GM21723 (cell line): ENCODE measurements at regions not wholly inside any gene's neighbourhood (a gene's known extent, or its start where the extent isn't known, plus 50 kb on each side); places are given as distances from the start of the nearest gene placed in this dataset.

Experiments used
- ATAC-seq: cut with Tn5 transposase; IDR thresholded peaks from one replicate; pipeline ENCODE4 v1.9.1; 2021; ENCODE audit warnings: mild to moderate bottlenecking, moderate library complexity; ENCODE audit not compliant: unreplicated experiment

DNA sequence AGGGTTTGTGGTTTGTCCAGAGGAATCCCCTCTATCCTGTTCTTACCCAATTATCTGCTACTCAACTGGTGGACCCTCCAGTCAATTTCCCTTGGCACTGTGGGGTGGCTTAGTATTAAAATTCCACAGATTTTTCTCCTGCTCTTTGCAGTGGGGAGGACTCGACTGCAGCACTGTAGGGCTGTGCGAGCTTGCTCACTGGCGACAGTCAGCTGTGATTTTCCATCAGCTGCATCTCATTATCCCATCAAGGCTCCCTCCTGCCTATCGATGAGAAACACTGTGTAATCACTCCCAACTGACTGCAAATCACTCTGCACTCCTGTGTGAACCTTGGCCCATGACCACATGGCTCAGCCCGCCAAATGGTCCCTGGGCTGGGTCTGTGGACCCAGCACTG, 90.5 kb upstream of the MAF start:
- no peak for ATAC-seq

- no peak for ATAC-seq
These were observed 89.6 kb upstream of the MAF start for GRCh38 chr16:79690159-79690558.

DNA sequence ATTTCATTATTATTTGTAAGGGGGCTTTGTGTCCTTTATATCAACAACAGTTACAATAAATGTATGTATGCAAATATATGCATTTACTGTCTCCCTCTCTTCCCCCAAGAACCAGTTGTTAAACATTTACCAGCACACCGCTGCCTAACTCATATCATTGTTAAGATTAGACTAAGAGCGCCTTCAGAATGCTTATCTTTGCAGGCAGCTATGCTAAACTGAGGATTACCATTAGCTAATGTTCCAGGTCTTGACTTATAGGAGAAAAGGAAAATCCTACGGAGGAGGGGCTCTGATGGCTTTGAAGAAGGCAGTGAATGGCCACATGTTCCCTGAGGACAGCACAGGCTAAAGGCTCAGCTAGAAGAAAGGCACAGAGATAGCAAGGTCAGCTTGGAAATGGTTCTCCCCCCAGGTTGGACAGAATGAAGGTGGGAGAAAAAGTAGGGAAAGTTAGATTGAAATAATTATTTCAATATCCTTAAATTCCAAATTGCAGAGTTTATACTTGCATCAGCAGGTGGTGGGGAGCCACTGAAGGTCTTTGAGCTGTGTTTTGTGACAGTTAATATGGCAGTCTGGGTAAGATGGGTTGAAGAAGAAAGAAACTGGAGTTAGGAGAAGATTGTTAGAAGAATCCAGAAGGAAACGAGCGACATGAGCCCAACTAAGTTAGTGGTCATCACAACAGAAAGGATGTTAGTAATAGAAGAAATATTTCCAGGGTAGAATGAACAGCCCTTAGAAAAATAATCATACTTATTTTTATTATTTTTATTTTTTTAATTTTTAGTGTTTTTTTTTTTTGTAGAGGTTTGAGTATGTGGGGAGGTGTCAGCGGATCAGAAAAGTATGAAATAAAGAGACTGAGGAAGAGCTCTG, 87.0 kb upstream of the MAF start:
- no peak for ATAC-seq

DNA sequence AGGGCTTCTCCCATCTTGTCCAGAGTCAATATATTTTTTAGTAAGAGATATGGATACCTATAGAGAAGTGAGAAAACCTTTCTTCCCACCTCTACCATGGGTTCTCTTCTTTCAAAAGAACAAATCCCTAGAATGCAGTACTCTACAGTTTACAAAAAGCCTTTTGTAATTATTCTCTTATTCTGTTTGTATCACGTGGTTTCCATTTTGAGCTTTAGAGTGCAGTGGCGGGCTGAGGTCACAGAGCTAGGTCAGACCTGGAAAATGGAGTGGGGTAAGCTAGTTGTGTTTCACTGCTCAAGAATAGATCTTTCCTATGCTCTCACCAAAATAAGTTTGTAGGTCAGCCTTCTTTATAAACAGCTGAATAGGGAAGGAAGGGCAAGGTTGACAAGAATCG, 85.3 kb upstream of the MAF start:
- ATAC-seq = no peak

DNA sequence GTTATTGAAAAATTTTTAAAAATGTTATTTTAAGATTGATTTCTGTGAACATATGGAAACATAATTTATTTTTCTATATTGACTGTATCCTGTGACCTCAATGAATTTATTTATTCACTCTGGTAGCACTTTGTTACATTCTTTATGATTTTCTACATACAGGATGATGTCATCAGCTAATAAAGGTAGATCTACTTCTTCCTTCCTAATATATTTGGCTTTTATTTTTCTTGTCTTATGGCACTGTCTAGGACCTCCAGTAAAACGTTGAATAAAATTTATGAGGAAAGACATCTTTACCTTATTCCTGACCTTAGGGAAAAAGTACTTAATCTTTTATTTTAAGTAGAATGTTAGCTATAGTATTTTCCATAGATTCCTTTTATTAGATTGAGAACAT, 78.8 kb upstream of the MAF start:
- no peak for ATAC-seq

- no peak for ATAC-seq
These were observed 77.4 kb upstream of the MAF start for GRCh38 chr16:79677799-79678530.

DNA sequence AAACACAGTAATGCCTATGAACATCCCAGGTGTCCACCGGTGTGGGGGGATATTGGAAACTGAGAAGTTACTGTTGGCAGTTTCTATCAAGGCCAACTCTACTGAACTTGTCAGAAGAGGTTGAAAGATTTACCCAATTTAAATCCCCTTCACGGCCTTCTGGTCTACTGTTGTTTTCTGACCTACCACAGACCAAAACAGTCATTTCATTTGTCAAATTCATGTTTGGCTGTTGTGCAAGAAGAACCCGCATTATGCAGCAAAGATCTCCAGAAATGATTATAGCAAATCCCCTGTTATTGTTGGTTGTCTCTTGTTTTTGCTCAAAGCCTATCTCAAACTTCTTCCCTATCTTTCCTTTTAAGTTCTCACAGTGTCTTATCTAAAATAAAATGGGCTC, 73.1 kb upstream of the MAF start:
- ATAC-seq = no peak

DNA sequence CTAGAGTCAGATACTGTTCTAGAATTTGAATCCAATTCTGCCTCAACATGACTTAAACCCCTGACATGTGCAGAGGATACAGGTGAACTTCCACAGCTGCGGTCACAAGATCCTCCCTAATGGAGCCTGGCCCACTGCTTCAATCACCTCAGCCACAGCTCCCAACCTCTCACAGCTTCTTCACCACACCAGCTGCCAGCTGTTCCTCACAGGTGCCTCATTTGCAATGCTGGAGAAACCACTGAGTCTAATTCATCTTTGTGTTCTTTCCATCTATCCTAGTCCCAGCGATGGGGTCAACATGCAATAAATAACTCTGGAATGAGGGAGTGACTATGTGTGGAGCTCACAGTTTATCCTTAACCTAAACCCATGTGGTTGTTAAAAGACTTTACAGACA, 72.0 kb upstream of the MAF start:
- no peak for ATAC-seq

DNA sequence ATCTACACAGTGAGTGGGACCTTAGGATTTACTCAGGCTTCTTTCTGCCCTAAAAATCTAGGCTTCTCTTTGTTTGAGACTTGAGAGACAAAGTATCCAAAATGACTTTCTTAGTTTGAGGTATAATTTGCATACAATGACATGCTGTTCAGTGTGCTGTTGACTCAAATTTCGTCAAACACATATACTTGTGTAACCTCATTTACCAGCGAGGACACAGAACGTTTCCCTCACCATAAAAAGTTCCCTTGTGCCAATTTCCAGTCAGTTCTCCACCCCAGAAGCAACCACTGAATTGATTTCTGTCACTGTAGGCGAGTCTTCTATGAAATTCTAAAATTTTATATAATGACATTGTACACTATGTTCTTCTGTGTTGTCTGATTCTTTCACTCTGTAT, 68.0 kb upstream of the MAF start:
- ATAC-seq = no peak

DNA sequence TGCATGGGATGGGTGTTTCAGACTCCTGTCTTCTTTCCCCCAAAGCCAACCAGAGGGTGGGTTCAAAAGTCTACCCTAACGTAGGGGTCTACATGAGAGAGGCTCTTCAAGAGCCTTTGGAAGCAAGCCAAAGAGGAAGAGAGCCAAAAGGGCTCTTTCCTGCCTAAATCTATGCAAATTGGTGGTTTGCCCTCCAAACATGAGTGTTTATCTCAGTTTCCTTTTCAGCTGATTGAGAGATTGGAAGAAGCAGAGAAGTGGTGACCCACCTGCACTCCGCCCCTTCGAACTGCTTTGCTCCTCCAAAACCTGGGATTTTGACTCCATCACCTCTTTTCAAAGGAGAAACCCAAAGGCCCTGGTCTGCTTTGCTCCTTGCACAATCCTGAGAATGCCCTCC, 65.4 kb upstream of the MAF start:
- no peak for ATAC-seq

DNA sequence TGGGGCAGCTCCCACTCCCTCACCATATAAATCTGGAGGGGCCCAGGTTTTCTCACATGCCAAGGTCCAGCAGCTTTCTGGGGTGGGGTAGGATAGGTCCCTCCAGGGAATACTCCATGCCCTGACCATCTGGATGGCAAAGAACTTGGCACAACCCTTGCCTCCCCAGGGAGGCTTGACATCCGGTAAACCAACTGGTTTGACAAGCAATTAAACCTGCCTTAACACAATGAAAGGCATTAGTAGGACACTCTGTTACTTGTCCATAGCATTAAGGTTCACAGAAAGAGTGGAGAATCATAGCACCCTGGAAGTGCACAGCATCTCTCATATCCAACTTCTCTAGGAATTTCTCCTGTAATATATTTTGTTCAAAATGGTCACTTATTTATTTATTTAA, 63.9 kb upstream of the MAF start:
- no peak for ATAC-seq

- ATAC-seq = no peak
These were observed 62.3 kb upstream of the MAF start for GRCh38 chr16:79662669-79663313.

DNA sequence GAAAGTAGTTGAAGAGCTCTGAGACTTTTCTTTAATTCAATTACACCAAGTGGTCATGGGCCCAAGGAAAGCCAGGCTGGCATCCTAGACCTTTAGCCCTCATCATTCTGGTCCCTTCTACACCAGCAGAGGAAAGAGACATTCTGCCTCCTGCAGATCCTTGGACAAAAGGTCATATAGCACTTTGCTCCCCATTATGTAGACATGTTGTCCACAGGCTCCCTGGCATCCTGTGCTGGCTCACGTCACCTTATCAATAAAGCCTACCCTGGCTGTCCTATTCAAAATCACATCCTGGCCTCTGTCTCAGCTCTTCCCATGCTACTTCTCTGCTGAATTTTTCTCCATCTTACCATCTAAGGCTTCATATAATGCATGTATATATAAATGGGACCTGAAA, 61.6 kb upstream of the MAF start:
- no peak for ATAC-seq

GRCh38 chr16:79661578-79661977, 61.0 kb upstream of the MAF start:
- no peak for ATAC-seq

- no peak for ATAC-seq
These were observed 58.8 kb upstream of the MAF start for GRCh38 chr16:79659344-79659743.

- no peak for ATAC-seq
These were observed 57.9 kb upstream of the MAF start for GRCh38 chr16:79658301-79659033.

DNA sequence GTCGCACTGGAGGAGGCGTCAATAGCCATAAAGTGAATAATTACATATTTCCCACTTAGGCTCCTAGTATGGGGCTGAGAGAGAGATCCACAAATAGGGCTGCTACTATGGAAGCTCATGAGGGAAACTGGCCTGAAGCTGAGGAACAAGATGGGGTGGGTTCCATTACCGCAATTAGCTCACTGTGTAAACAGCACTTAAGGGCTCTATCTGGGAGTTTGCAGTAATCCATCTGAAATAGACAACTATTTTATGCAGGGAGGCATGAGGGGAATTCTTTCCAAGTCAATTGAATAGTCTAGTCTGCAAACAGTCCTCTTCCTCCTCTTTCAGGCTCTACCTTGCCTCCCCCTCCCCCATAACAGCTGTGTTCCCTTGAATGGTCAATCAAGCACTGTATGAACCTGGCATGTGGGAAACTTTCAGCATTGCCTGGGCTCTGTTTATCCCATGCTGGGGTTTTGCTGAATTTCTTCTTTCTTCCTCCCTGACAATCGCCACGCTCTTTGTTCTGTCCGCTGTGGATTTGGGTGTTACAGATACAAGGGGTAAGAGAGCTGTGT, 56.1 kb upstream of the MAF start:
- ATAC-seq = no peak

- no peak for ATAC-seq
These were observed 52.9 kb upstream of the MAF start for GRCh38 chr16:79653373-79653891.

DNA sequence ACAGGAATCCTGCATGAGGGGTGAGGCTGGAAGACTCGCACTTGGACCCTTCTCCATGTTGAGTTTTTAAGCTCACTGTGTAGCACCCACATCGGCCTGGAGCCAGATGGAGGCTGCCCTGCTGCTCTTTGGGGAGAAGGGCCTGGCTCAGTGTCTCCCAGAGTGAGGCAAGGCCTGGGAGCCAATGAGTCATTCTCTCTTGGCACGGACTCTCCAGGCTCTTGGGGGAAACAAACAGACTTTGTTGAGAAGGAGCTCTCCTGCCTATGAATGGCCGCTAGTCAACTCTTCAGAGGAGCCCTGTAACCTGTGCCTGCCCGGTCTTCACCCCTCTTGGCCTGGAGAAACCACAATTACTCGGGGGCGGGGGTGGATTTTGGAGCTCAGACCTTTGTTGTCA, 50.8 kb upstream of the MAF start:
- no peak for ATAC-seq
